ENCODE measurements at regions not wholly inside any gene's neighbourhood (a gene's known extent, or its start where the extent isn't known, plus 50 kb on each side); places are given as distances from the start of the nearest gene placed in this dataset.

GRCh38 chr20:39941245-39941644 is 747.8 kb downstream of the MAFB start:
- H3K36me3 ChIP-seq (ENCODE audit: control insufficient read depth in 2 of 3, insufficient read depth in 3 of 3, low read length in 3 of 3): no peaks in the 10 kb centered on the region
- no peak overlapping the region for H3K4me3 ChIP-seq (ENCODE audit: low read length in 3 of 3)
- intact Hi-C loops (cut with DNase I): no loop called here
- H3K4me1 ChIP-seq (ENCODE audit: control insufficient read depth in 2 of 3, insufficient read depth in 2 of 3, low read depth in 1 of 3, low read length in 3 of 3): no peaks in the 10 kb centered on the region
- no peak for TF ChIP-seq CTCF (IDR thresholded peaks at IDR 0.05; ENCODE audit: borderline replicate concordance, extremely low read depth, insufficient read depth)
- H3K27ac ChIP-seq (ENCODE audit: low read depth in 2 of 2, low read length in 2 of 2): no peak overlapping the region
- no peak for FAIRE-seq
- no peak for DNase-seq
- H3K9ac ChIP-seq (ENCODE audit: low read length in 3 of 3): no peak overlapping the region
- no peaks in the 10 kb centered on the region for H3K9me3 ChIP-seq (ENCODE audit: control insufficient read depth in 2 of 3, insufficient read depth in 1 of 3, low read length in 3 of 3)
- H3K27me3 ChIP-seq (ENCODE audit: control insufficient read depth, insufficient read depth, low read length): no peaks in the 10 kb centered on the region

GRCh38 chr20:39939241-39939865 is 749.7 kb downstream of the MAFB start:
- Histone ChIP-seq H3K4me1 (ENCODE audit: control insufficient read depth in 2 of 3, insufficient read depth in 2 of 3, low read depth in 1 of 3, low read length in 3 of 3) (no peaks in the 10 kb centered on the region), H3K36me3 (ENCODE audit: control insufficient read depth in 2 of 3, insufficient read depth in 3 of 3, low read length in 3 of 3) (no peaks in the 10 kb centered on the region), H3K27ac (ENCODE audit: low read depth in 2 of 2, low read length in 2 of 2) (no peak overlapping the region), H3K4me3 (ENCODE audit: low read length in 3 of 3) (no peak overlapping the region), H3K27me3 (ENCODE audit: control insufficient read depth, insufficient read depth, low read length) (no peaks in the 10 kb centered on the region), H3K9ac (ENCODE audit: low read length in 3 of 3) (no peak overlapping the region), H3K9me3 (ENCODE audit: control insufficient read depth in 2 of 3, insufficient read depth in 1 of 3, low read length in 3 of 3) (no peaks in the 10 kb centered on the region)
- intact Hi-C loops (cut with DNase I): no loop called here
- DNase-seq (no peak), FAIRE-seq (no peak)
- no peak for TF ChIP-seq CTCF (IDR thresholded peaks at IDR 0.05; ENCODE audit: borderline replicate concordance, extremely low read depth, insufficient read depth)

- Histone ChIP-seq H3K27me3 (ENCODE audit: control insufficient read depth, insufficient read depth, low read length) (no peaks in the 10 kb centered on the region), H3K36me3 (ENCODE audit: control insufficient read depth in 2 of 3, insufficient read depth in 3 of 3, low read length in 3 of 3) (no peaks in the 10 kb centered on the region), H3K9ac (ENCODE audit: low read length in 3 of 3) (no peak overlapping the region), H3K9me3 (ENCODE audit: control insufficient read depth in 2 of 3, insufficient read depth in 1 of 3, low read length in 3 of 3) (no peaks in the 10 kb centered on the region), H3K4me1 (ENCODE audit: control insufficient read depth in 2 of 3, insufficient read depth in 2 of 3, low read depth in 1 of 3, low read length in 3 of 3) (no peaks in the 10 kb centered on the region), H3K4me3 (ENCODE audit: low read length in 3 of 3) (no peak overlapping the region), H3K27ac (ENCODE audit: low read depth in 2 of 2, low read length in 2 of 2) (no peak overlapping the region)
- no peak for FAIRE-seq
- DNase-seq: no peak
- no peak for TF ChIP-seq CTCF (IDR thresholded peaks at IDR 0.05; ENCODE audit: borderline replicate concordance, extremely low read depth, insufficient read depth)
- intact Hi-C loops (cut with DNase I): no loop called here
These were observed 752.6 kb downstream of the MAFB start for GRCh38 chr20:39936401-39936800.

GRCh38 chr20:39935901-39936300 is 753.1 kb downstream of the MAFB start:
- no peak for TF ChIP-seq CTCF (IDR thresholded peaks at IDR 0.05; ENCODE audit: borderline replicate concordance, extremely low read depth, insufficient read depth)
- Histone ChIP-seq H3K4me3 (ENCODE audit: low read length in 3 of 3) (no peak overlapping the region), H3K27me3 (ENCODE audit: control insufficient read depth, insufficient read depth, low read length) (no peaks in the 10 kb centered on the region), H3K4me1 (ENCODE audit: control insufficient read depth in 2 of 3, insufficient read depth in 2 of 3, low read depth in 1 of 3, low read length in 3 of 3) (no peaks in the 10 kb centered on the region), H3K9ac (ENCODE audit: low read length in 3 of 3) (no peak overlapping the region), H3K27ac (ENCODE audit: low read depth in 2 of 2, low read length in 2 of 2) (no peak overlapping the region), H3K36me3 (ENCODE audit: control insufficient read depth in 2 of 3, insufficient read depth in 3 of 3, low read length in 3 of 3) (no peaks in the 10 kb centered on the region), H3K9me3 (ENCODE audit: control insufficient read depth in 2 of 3, insufficient read depth in 1 of 3, low read length in 3 of 3) (no peaks in the 10 kb centered on the region)
- DNase-seq: no peak
- intact Hi-C loops (cut with DNase I): no loop called here
- no peak for FAIRE-seq

Data from kidney (tissue), 13 donors.